Activated CD8-positive, alpha-beta memory T cell treated with anti-CD3 and anti-CD28 coated beads, Interleukin-2, amount 50 U/mL, for 24 hours (primary cell): ENCODE measurements at regions not wholly inside any gene's neighbourhood (a gene's known extent, or its start where the extent isn't known, plus 50 kb on each side); places are given as distances from the start of the nearest gene placed in this dataset.
"Not testable (repeated sequence)": the region's sequence is repeated elsewhere in the genome, so short reads cannot be mapped to it uniquely, and the experiment has no call there.

Source experiments
- DNase-seq: peaks from one replicate; pipeline ENCODE4 v3.0.0-alpha.2; 2020; ENCODE audit errors: extremely low read depth

DNA sequence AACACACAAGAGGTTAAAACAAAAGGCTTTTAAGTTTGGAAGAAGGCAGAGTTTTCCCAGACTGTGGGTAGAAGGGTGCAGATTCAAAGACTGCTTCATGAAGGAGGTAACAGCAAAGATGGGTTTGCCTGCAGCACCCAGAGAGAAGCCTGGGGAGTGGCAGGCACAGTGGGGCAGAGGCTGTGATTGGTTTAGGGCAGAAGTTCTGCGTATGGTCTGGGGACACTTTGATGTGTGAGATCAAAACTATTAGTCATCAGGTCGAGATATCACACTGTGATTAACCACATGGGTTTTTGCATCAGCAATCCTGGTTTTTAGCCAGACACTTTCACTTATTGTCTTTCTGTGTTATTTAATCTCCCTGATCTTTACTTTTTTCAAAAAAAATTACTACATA lies 188.8 kb upstream of the GLRA1 start:
- DNase-seq, result peak; percentile 20

DNA sequence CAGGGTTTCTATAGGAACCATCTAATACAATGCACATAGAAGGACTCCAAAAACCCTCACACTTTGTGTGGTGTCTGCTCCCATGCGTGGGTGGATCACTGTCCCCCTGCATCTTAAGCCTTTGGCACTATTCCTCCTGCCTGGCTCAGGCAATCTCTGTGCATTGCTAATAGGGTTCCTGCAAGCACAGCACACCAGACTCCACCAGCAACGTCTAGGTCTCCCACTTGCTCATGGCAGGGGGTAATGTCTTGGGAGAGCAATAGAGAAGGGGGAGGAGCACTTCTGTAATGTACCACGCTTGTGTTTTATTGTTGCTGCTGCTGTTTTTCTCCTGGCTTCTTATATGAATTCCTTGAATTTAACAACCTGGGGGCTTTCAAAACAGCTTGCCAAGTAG lies 182.6 kb upstream of the GLRA1 start:
- no peak for DNase-seq

DNA sequence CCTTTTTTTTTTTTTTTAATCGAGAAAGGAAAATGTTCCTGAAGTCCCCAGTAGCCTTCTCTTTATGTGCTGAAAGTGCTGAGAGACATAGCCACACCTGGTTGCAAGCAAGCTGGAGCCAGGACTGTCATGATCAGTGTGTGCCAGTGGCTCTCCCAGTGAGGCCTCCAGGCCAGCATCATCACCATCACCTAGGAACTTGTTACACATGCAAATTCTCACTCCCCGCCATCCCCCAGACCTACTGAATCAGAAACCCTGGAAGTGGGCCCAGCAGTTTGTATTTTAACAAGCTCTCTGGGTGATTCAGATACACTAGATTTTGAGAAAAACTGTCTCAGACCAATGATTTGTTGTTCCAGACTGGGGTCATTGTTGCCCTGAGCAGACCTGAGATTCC lies 181.9 kb upstream of the GLRA1 start:
- no peak for DNase-seq

DNA sequence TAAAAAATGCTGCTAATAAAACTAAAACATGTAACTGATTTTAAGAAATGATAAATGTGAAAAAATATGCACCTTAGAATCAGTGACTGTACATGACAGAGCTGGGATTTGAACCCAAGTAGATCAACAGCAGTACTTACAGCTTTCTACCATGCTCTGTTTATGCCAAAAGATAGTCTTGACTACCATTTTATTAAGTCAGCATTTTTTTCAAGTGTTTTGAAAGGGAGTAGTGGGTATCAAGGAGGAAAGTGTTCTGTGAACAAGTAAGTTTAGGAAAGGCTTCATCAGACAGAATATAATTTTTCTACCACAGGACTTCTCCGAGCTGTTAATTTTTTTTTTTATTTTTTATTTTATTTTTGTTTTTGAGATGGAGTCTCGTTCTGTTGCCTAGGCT lies 180.4 kb upstream of the GLRA1 start:
- DNase-seq, result no peak

DNA sequence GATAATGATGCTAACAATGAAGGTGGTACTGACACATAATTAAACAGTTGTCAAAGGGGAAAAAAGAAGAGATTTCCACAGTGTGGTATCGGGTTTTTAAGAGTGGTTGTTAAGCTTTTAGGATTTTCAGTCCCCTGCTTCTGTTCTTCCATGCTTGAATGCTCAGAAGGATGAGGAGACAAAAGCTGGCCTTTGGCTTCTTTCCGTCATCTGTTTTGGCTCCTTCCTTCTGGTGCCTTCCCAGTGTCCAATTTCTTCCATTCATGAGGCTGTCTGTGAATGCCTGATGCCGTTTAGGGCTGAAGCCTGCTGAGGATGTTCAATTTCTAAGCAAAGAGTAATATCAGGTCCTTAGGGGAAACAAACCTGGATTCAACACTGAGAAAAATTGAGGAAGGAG lies 179.6 kb upstream of the GLRA1 start:
- no peak for DNase-seq

DNA sequence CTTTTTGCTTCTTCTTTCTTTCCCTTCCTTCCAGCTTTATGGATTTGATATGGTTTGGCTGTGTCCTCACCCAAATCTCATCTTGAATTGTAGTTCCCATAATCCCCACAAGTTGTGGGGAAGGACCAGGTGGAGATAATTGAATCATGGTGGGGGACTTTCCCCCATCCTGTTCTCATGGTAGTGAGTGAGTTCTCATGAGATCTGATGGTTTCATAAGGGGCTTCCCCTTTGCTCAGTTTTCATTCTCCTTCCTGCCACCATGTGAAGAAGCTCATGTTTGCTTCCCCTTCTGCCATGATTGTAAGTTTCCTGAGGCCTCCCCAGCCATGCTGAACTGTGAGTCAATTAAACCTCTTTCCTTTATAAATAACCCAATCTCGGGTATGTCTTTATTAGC lies 178.3 kb upstream of the GLRA1 start:
- DNase-seq, result not testable (repeated sequence)

DNA sequence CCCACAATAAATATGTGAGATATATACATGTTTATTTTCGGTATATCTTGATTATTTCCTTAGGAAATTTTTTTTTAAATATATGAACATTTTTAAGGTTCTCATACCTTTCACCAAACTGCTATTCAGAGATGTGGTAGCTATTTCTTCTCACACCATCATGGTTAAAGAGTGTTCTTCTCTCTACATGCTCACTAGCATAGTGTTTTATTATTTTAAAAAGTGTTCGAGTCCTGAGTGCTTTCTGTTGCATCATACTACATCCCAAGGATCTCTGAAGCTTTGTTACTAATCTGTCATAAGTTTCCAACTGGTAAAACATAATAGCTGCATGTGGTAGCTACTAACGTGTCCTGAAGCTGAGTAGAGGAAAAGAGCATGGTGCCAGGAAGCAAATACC lies 177.4 kb upstream of the GLRA1 start:
- DNase-seq, result no peak

DNA sequence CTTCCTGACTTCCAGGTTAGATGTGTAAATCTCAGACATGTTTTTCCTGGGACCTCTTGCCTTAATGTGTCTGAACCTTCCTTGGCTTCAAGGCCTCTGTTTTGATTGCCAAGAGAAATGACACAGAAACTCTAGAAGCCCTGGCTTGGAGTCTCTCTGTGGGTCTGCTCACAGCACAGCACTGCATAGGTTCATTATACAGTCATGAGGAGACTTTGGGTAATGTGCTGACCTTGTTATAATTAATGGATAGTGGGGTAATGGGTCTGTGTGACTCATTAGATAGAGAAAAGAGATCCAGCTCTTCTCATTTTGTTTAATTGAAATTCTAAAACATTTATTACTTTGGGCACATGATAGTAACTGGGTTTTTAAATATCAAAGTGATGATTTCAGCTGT lies 175.8 kb upstream of the GLRA1 start:
- DNase-seq, result no peak

DNA sequence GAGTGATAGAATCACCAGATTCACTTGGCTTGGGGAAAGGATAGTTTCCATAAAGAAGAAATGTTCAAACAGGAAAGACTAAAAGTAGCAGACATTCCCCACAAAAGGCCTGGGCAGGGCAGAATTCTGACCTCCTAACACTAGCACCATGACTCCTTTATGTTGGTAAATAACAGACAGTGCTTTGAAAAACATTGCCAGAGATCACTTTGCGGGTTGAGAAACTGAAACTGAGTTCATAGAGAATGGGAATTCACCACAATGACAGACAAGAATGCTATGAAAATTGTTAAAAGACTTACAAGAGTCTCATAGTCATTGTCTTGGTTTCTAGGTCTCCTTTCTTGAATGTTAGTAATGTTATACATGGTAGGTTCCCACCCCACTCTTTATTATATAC lies 172.5 kb upstream of the GLRA1 start:
- no peak for DNase-seq

DNA sequence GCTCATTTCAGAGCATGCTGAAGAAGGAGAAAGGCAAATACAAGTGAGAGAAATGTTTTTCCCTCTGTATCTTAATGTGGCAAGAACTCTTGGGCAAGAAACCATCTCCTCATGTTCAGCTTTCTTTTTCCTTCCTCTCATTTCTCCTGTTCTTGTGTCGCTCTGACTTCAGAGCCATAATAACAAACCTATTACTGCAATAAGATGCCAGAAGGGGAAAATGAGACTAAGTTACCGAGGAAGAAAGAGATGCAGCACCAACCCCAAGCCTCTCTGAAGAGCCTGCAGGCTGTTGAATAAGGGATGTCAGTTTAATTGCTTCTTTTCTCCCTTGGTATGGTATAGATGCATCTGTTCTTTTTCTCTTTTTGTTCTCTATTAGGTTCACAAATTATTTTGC lies 170.1 kb upstream of the GLRA1 start:
- no peak for DNase-seq

DNA sequence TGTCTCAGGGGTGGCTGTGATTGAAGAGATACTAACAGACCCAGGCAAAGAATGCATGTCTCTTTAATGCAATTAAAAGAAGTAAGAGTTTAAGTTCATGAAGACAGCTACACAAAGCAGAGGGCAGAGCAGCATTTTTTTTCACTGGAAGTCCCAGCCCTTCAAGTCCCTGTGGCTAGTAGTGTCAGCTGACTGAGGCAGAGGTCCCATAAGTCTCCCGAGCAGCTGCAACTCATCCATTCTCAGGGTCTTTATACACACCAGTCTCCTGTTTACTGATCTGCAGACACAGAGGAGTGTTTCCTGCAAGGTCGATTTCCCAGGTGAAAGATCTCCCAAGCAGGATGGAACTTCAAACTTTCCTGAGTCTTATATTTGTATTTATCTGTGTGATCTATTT lies 169.4 kb upstream of the GLRA1 start:
- DNase-seq, result no peak

DNA sequence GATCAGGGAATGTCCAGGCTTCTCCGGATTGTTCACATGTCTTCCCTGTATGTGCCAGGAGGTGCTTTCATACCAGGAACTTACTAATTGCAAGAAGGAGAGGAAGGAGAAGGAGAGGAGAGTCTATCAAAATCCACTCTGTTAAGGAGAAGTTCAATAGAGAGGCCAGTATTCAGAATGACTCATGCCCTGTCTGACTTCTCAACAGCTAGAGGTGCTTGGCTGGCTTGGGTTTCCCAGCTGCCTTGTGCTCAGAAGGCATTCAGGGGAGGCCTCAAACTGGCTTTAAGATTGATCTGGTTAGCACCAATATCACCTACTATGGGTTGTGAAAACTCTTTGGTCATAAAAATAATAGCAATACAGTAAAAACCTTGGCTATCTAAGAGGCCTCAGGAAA lies 167.9 kb upstream of the GLRA1 start:
- DNase-seq, result no peak

DNA sequence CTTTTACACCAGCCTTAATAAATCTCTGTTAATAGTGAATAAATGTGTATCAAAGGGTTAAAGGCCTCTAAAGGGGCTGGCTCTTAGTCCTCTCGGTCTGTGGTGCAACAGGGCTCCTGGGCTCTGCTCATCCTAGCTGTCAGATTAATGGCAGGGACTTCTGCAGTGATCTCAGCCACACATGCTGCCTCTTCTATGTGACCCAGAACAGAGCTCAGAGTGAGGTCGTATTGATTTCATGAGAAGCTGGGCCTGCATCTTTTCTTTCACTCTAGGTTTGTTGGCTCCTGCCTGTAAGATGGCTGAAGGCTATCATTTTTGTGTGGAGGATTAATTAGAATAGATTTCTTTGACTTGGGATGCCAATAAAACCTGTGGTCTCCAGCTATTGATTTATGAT lies 165.0 kb upstream of the GLRA1 start:
- no peak for DNase-seq

DNA sequence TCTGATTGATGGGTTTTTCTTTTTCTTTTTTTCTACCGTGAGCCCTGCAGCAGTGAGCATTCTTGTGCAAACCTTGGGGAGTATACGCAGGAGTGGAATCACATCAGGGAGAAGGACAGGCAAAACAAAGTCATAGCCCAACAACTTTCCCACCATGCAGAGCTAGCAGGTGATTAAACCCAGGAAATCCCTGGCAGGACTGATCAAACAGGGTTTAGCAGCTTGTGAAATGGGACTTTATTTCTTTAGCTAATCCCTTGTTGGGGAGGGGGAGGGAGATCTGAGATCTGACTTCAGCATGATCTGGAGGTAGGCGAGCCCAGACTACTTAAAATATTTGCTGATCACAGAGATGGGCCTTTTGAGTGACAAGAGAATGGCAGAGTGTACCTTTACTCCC lies 162.0 kb upstream of the GLRA1 start:
- no peak for DNase-seq

DNA sequence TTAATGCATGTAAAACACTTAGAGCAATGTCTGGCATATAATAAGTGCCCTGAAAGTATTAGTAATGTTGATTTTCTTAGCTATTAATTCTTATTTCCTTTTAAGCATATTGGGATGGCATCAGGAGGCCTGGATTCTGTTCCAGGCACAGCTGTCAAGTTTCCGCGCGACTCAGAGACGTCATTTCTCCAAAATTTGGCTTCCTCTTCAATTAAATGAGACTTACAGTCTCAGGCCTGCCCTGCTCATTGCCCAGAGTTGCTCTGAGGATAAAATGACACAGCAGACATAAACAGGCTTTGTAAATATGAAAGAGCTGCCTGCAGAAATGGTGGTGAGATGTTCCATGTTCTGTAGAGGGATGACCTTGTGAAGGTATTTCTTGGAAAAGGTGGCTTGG lies 159.8 kb upstream of the GLRA1 start:
- no peak for DNase-seq

DNA sequence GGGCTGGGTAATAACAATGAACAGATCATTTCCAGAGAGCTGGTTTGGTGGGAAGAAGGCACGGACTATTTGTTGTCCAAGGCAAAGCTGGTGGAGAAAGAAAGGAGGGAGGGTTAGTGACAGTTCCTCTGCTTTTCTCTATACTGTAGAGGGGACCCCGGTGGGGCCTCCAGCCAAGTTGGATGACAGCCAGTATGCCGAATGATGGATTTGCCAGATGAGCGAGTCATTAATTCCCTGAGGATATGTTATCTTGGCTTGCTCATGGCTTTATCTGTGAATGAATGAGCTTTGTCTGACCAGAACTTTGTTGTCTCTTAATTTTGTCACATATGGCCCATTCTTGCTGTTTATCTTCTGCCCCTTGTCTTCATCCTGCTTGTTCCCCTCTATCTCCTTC lies 158.6 kb upstream of the GLRA1 start:
- no peak for DNase-seq

DNA sequence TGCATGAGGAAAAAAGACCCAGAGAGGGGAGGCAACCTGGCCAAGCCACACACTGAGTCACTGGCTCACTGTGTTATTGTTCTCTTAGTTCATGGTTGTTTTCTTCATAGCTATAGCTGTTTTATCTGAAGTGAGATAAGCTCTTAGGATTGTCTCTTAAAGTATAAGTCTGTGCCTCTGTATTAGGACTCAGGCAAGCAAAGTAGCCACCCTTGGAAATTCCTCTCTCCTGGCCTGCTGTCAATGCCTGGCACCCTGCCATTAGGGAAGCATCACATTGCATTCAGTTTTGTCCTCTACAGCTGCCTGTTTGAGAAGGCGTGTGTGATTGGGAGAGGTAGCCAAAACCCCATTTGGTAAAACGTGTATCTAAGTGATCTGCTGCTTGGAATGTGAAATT lies 147.4 kb upstream of the GLRA1 start:
- no peak for DNase-seq

DNA sequence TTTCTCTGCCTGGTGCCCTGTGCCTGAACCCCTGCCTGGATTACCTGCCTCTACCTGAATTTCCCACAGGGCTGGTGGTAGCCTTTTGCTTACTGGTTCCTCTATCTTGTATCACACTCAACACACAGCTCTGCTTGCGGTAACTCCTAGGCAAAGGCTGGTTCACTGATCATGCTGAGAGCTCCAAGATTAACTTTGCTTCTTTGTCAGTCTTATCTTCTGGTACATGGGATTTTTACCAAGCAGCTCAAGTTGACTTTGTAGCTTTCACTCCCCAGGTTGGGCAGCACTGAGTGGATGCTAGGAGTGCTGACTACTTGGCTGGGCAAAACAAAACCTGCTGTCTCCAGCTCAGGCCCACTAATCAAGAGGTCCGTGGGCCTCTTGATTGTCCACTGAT lies 145.9 kb upstream of the GLRA1 start:
- DNase-seq, result no peak

DNA sequence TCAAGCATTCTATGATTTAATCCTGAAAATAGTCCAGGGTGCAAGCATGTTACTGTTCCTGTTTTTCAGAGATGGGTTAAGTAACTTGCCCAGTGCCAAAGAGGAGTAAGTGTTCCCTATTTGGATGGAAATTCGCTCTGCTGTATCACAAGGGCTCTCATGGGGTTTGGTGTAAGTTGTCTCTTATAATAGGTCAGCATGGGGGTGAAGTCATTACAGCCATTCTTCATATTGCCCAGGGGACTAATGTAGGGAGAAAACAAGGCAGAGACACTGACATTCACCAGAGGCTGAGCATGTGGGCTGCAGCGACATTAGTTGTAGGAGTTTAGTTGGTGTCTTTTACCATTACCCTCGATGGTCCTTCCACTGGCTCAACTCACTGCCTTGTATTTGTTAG lies 142.1 kb upstream of the GLRA1 start:
- DNase-seq, result no peak

DNA sequence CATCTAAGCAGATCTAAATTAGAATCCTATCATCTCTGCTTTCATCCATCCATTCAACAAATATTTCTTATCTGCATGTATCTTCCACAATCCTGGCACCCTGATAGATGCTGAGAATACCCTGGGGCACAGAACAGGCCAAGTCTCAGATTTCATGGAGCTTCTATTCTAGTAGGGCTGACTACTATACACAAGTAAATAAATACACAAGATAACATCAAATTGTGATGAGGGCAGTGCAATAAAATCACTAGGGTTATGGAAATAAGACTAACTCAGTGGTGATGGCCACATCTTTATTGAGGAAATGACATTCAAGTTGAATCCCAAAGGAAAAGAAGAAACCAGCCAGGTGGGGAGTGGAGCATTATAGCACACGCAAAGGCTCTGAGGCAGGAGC lies 138.4 kb upstream of the GLRA1 start:
- DNase-seq, result no peak

DNA sequence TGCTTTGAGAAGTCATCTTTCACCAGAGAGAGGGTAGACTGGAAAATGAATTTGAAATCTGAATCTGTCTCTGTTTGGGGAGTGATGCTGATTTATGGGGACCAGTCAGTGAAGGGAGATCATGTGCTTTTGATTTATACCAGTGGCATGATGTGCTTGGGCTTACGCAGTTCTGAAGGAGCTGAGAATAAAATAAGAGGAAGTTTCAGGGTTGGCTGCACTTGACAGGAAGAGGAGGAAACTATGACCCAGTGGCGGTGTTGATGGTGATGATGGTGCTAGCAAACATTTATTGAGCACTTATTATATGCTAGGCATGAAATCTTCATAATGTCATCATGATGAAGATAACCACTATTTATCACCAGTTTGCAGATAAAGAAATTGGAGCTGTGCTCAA lies 136.4 kb upstream of the GLRA1 start:
- no peak for DNase-seq

DNA sequence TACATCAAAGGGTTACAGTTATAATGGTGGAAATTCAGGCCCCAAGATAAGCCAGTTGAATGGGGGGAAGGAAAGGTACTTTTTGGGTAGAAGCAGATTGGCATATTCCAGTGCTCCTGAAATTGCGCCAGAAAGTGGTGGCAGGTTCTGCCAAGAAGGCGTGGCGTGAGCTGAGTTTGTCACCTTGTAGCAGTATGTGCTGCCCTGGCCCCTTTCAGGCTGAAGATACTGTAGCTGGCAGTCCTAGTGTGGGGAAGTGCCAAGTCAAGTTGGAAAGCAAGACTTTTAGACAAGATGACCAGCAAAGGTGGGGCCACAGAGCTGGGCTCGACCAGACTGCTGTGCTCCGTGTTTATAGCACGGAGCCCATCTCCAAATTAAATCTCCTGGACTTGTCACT lies 133.6 kb upstream of the GLRA1 start:
- no peak for DNase-seq

DNA sequence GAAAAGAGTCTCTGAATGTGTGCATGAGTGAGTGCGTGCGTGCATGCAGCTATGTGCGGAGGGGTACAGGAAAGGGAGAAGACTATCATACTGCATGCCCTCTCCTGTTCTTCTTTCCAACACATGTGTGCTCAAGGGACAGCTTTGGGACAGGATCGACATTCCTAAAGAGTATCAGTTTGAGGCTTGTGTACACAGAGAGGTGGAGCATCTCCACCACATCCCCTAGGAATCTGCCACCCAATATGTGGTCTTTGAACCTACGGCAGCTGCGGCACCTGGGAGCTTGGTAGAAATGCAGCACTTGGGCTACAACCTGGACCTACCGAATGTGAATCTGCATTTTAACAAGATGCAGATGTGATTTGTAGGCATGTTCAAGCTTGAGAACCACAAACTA lies 132.3 kb upstream of the GLRA1 start:
- no peak for DNase-seq

DNA sequence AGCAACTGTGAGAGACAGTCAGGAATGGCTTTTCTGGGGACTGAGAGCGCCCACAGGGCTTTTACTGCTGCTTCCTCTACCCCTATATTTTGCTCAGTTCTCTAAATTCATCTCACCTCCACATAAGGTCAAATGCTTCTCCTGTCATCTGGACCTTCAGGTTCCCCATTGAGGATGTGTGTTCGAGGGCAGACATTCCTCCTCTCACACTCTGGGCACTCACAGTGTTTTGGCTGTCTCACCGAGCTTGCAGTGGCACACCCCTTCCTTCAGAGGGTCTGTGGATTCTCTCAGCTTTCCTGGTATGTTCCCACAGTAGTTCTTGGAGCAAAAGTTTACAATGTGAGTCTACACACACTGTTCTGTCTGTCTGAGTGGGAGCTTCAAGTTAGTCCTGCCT lies 127.8 kb upstream of the GLRA1 start:
- DNase-seq, result no peak
